ENCODE measurements at regions not wholly inside any gene's neighbourhood (a gene's known extent, or its start where the extent isn't known, plus 50 kb on each side); places are given as distances from the start of the nearest gene placed in this dataset.

- H3K4me3 ChIP-seq (replicated peaks in 1 of 3; ENCODE audit: low read depth in 2 of 3, low read length in 3 of 3), result no peak overlapping the region
- no peak overlapping the region for H3K9ac ChIP-seq (ENCODE audit: insufficient read depth, low read length, poor library complexity, severe bottlenecking)
- Mint-ChIP-seq H3K27ac (no peak overlapping the region), H3K4me1 (no peaks in the 10 kb centered on the region), H3K9me3 (peaks cover 0 to 22% (median 7%) of the 10 kb centered on the region in 7 donors), H3K36me3 (no peaks in the 10 kb centered on the region), H3K27me3 (ENCODE audit: low read depth in 3 of 3) (peaks cover 1 to 4% (median 3%) of the 10 kb centered on the region in 3 donors), H3K4me3 (no peak overlapping the region)
- H3K79me2 ChIP-seq (ENCODE audit: insufficient read depth, low read length), result no peaks in the 10 kb centered on the region
- H3K4me2 ChIP-seq (replicated peaks; ENCODE audit: extremely low read depth, low read length, poor library complexity, severe bottlenecking), result no peak overlapping the region
- DNase-seq, result no peak
- no peak overlapping the region for H3K27ac ChIP-seq (ENCODE audit: low read depth in 1 of 2, low read length in 2 of 2)
- H3K27me3 ChIP-seq (ENCODE audit: control insufficient read depth in 2 of 2, insufficient read depth in 2 of 2, low read length in 2 of 2), result no peaks in the 10 kb centered on the region
- no peaks in the 10 kb centered on the region for H3K4me1 ChIP-seq (ENCODE audit: control insufficient read depth in 1 of 2, insufficient read depth in 2 of 2, low read length in 2 of 2)
- TF ChIP-seq CTCF (IDR thresholded peaks at IDR 0.05), result no peak
- no peak overlapping the region for H2AFZ ChIP-seq (ENCODE audit: insufficient read depth, low read depth, low read length, poor library complexity, severe bottlenecking)
- intact Hi-C loops (cut with micrococcal nuclease), result no loop called here
- H4K20me1 ChIP-seq (ENCODE audit: insufficient read depth, low read length), result no peaks in the 10 kb centered on the region
- H3K9me3 ChIP-seq (replicated peaks in 1 of 2; ENCODE audit: control insufficient read depth in 1 of 2, insufficient read depth in 1 of 2, low read length in 2 of 2), result peaks cover 4 to 10% of the 10 kb centered on the region in 2 donors
- 96% methylated on average over 4 of the region's 8 CpGs for WGBS (ENCODE audit: insufficient coverage)
- H3K36me3 ChIP-seq (replicated peaks in 1 of 2; ENCODE audit: control insufficient read depth in 1 of 2, insufficient read depth in 2 of 2, low read length in 2 of 2), result no peaks in the 10 kb centered on the region
Measured at GRCh38 chr5:3345195-3345594, 250.4 kb upstream of the IRX1 start.

GRCh38 chr5:3344671-3345070 lies 251.0 kb upstream of the IRX1 start:
- Histone ChIP-seq H3K9me3 (replicated peaks in 1 of 2; ENCODE audit: control insufficient read depth in 1 of 2, insufficient read depth in 1 of 2, low read length in 2 of 2) (peaks cover 4 to 6% of the 10 kb centered on the region in 2 donors), H3K36me3 (replicated peaks in 1 of 2; ENCODE audit: control insufficient read depth in 1 of 2, insufficient read depth in 2 of 2, low read length in 2 of 2) (no peaks in the 10 kb centered on the region), H4K20me1 (ENCODE audit: insufficient read depth, low read length) (no peaks in the 10 kb centered on the region), H3K9ac (ENCODE audit: insufficient read depth, low read length, poor library complexity, severe bottlenecking) (no peak overlapping the region), H3K4me2 (replicated peaks; ENCODE audit: extremely low read depth, low read length, poor library complexity, severe bottlenecking) (no peak overlapping the region), H3K27ac (ENCODE audit: low read depth in 1 of 2, low read length in 2 of 2) (no peak overlapping the region), H3K4me3 (replicated peaks in 1 of 3; ENCODE audit: low read depth in 2 of 3, low read length in 3 of 3) (no peak overlapping the region), H3K79me2 (ENCODE audit: insufficient read depth, low read length) (no peaks in the 10 kb centered on the region), H2AFZ (ENCODE audit: insufficient read depth, low read depth, low read length, poor library complexity, severe bottlenecking) (no peak overlapping the region), H3K27me3 (ENCODE audit: control insufficient read depth in 2 of 2, insufficient read depth in 2 of 2, low read length in 2 of 2) (no peaks in the 10 kb centered on the region), H3K4me1 (ENCODE audit: control insufficient read depth in 1 of 2, insufficient read depth in 2 of 2, low read length in 2 of 2) (no peaks in the 10 kb centered on the region)
- no peak overlapping the region for H3K4me3 Mint-ChIP-seq
- TF ChIP-seq CTCF (IDR thresholded peaks at IDR 0.05), result no peak
- H3K36me3 Mint-ChIP-seq, result no peaks in the 10 kb centered on the region
- no peaks in the 10 kb centered on the region for H3K4me1 Mint-ChIP-seq
- WGBS (ENCODE audit: insufficient coverage), result 86% methylated on average over 9 of the region's 11 CpGs
- intact Hi-C loops (cut with micrococcal nuclease), result no loop called here
- H3K27me3 Mint-ChIP-seq (ENCODE audit: low read depth in 3 of 3), result peaks cover 1 to 4% (median 2%) of the 10 kb centered on the region in 3 donors
- peaks cover 0 to 20% (median 6%) of the 10 kb centered on the region in 7 donors for H3K9me3 Mint-ChIP-seq
- no peak overlapping the region for H3K27ac Mint-ChIP-seq
- DNase-seq, result no peak
